IMR-90 (cell line): ENCODE measurements at regions not wholly inside any gene's neighbourhood (a gene's known extent, or its start where the extent isn't known, plus 50 kb on each side); places are given as distances from the start of the nearest gene placed in this dataset.

Source experiments
- ATAC-seq: fragments of 200-7000 bp; cut with Tn5 transposase; 2 replicates; pipeline ENCODE4 v1.9.1; 2020; ENCODE audit warnings: low read depth, mild to moderate bottlenecking, moderate library complexity
- BruUV-seq: library from RNA; stranded (reverse); fragments of 400-500 nt; replicated peaks from 2 replicates; lab custom pipeline; 2021; lab: Mats Ljungman, UMichigan
- CTCF ChIA-PET: fragments of 300-600 bp; formaldehyde crosslinking; extraction: SDS; loops from one replicate; lab custom pipeline; 2021; ENCODE audit warnings: antibody characterized with exemption; lab: Yijun Ruan, JAX
- POLR2A ChIA-PET: fragments of 300-600 bp; sonication (Branson Sonifier 250); formaldehyde crosslinking; loops from one replicate; lab custom pipeline; 2022; ENCODE audit warnings: antibody characterized with exemption; ENCODE audit not compliant: unreplicated experiment; lab: Charles Lee
- DNase-seq: peaks from one replicate; pipeline ENCODE4 v3.0.0; 2013
- H2AFZ ChIP-seq: replicated peaks from 2 replicates; pipeline ENCODE3; 2013; ENCODE audit warnings: low read length, mild to moderate bottlenecking; ENCODE audit not compliant: poor library complexity
- H2AK5ac ChIP-seq: 2 replicates; pipeline ENCODE4 v1.6.1; 2013; ENCODE audit warnings: low read depth, low read length, inconsistent platforms
- H2AK9ac ChIP-seq: replicated peaks from 2 replicates; pipeline ENCODE3; 2013; ENCODE audit warnings: mild to moderate bottlenecking, low read depth, low read length, moderate library complexity; ENCODE audit not compliant: poor library complexity
- H2BK120ac ChIP-seq: 2 replicates; pipeline ENCODE4 v1.6.1; 2013; ENCODE audit warnings: low read depth, low read length, inconsistent platforms
- H2BK15ac ChIP-seq: 3 replicates; pipeline ENCODE4 v1.6.1; 2013; ENCODE audit warnings: low read depth, low read length, inconsistent platforms
- H2BK20ac ChIP-seq: 2 replicates; pipeline ENCODE4 v1.6.1; 2013; ENCODE audit warnings: low read depth, mild to moderate bottlenecking, inconsistent platforms, low read length, moderate library complexity
- H2BK5ac ChIP-seq: 2 replicates; pipeline ENCODE4 v1.6.1; 2013; ENCODE audit warnings: mild to moderate bottlenecking, low read depth, low read length, inconsistent platforms; ENCODE audit not compliant: poor library complexity, severe bottlenecking
- H3K14ac ChIP-seq: replicated peaks from 2 replicates; pipeline ENCODE4 v1.6.1; 2013; ENCODE audit warnings: low read depth, low read length, inconsistent platforms
- H3K18ac ChIP-seq: 2 replicates; pipeline ENCODE4 v1.6.1; 2013; ENCODE audit warnings: low read depth, low read length, control low read depth
- H3K23ac ChIP-seq: 2 replicates; pipeline ENCODE4 v1.6.1; 2013; ENCODE audit warnings: low read depth, low read length, inconsistent platforms
- H3K27ac ChIP-seq: 2 replicates; pipeline ENCODE4 v1.5.1; 2013; ENCODE audit warnings: mild to moderate bottlenecking, control low read depth, low read length; ENCODE audit not compliant: insufficient read depth
- H3K27me3 ChIP-seq: 2 replicates; pipeline ENCODE4 v1.6.1; 2013; ENCODE audit warnings: low read length; ENCODE audit not compliant: control insufficient read depth, insufficient read depth
- H3K36me3 ChIP-seq: 2 replicates; pipeline ENCODE4 v1.6.1; 2013; ENCODE audit warnings: low read length, mixed read lengths; ENCODE audit not compliant: control insufficient read depth, insufficient read depth
- H3K4ac ChIP-seq: 2 replicates; pipeline ENCODE4 v1.6.1; 2013; ENCODE audit warnings: low read depth, low read length, inconsistent platforms
- H3K4me1 ChIP-seq: 2 replicates; pipeline ENCODE4 v1.6.1; 2013; ENCODE audit warnings: low read length, mixed read lengths; ENCODE audit not compliant: control insufficient read depth, insufficient read depth
- H3K4me2 ChIP-seq: 2 replicates; pipeline ENCODE4 v1.6.1; 2013; ENCODE audit warnings: low read depth, mild to moderate bottlenecking, control low read depth, low read length, moderate library complexity
- H3K4me3 ChIP-seq: 2 replicates; pipeline ENCODE4 v1.5.1; 2013; ENCODE audit warnings: low read depth, mild to moderate bottlenecking, control low read depth, low read length, moderate library complexity; ENCODE audit not compliant: insufficient read depth
- H3K56ac ChIP-seq: 2 replicates; pipeline ENCODE4 v1.6.1; 2013; ENCODE audit warnings: low read length, inconsistent platforms; ENCODE audit not compliant: insufficient read depth; ENCODE audit errors: extremely low read depth
- H3K79me1 ChIP-seq, 2 experiments: 2 replicates each; pipeline ENCODE4 v1.6.1; 2013; ENCODE audit warnings: low read length in 2 of 2, inconsistent platforms in 1 of 2, low read depth in 1 of 2
- H3K9ac ChIP-seq: 2 replicates; pipeline ENCODE4 v1.6.1; 2013; ENCODE audit warnings: low read depth, low read length, control low read depth
- H3K9me1 ChIP-seq: 2 replicates; pipeline ENCODE4 v1.6.1; 2013; ENCODE audit warnings: low read length, inconsistent platforms; ENCODE audit not compliant: insufficient read depth
- H3K9me3 ChIP-seq: 2 replicates; pipeline ENCODE4 v1.6.1; 2013; ENCODE audit warnings: low read length; ENCODE audit not compliant: control insufficient read depth, insufficient read depth
- H4K20me1 ChIP-seq: 2 replicates; pipeline ENCODE4 v1.6.1; 2013; ENCODE audit warnings: low read length, inconsistent platforms; ENCODE audit not compliant: insufficient read depth
- H4K5ac ChIP-seq: 2 replicates; pipeline ENCODE4 v1.6.1; 2013; ENCODE audit warnings: mild to moderate bottlenecking, low read depth, low read length, control low read depth
- H4K8ac ChIP-seq, 2 experiments: 2 replicates each; pipeline ENCODE4 v1.6.1; 2013; ENCODE audit warnings: low read depth in 2 of 2, low read length in 2 of 2, control low read depth in 1 of 2, inconsistent platforms in 1 of 2
- H4K91ac ChIP-seq: 2 replicates; pipeline ENCODE4 v1.6.1; 2013; ENCODE audit warnings: low read depth, low read length, inconsistent platforms; ENCODE audit not compliant: insufficient read depth
- BHLHE40 ChIP-seq: fragments of 150-350 bp; IDR thresholded peaks from 2 replicates; pipeline ENCODE4 v1.6.1; 2016; ENCODE audit warnings: mild to moderate bottlenecking, low read depth, low read length
- CTCF ChIP-seq: conservative IDR thresholded peaks from 2 replicates; pipeline ENCODE4 v1.5.1; 2012; ENCODE audit warnings: mild to moderate bottlenecking, low read depth, low read length, improper control_type of control experiment
- FOS ChIP-seq: fragments of 150-350 bp; IDR thresholded peaks from 2 replicates; pipeline ENCODE4 v1.6.1; 2016; ENCODE audit warnings: low read depth, low read length
- MAFK ChIP-seq: IDR thresholded peaks from 2 replicates; pipeline ENCODE4 v1.6.1; 2012; ENCODE audit warnings: low read depth, low read length, improper control_type of control experiment
- MAZ ChIP-seq: IDR thresholded peaks from 2 replicates; pipeline ENCODE4 v1.6.1; 2012; ENCODE audit warnings: low read depth, mild to moderate bottlenecking, low read length, improper control_type of control experiment, moderate library complexity, borderline replicate concordance
- POLR2A ChIP-seq: IDR thresholded peaks from 2 replicates; pipeline ENCODE4 v1.6.1; 2012; ENCODE audit warnings: mild to moderate bottlenecking, low read depth, low read length
- RAD21 ChIP-seq: IDR thresholded peaks from 2 replicates; pipeline ENCODE4 v1.6.1; 2012; ENCODE audit warnings: low read length, improper control_type of control experiment
- RFX5 ChIP-seq: IDR thresholded peaks from 2 replicates; pipeline ENCODE4 v1.8.0; 2012; ENCODE audit warnings: low read depth, mild to moderate bottlenecking, low read length, moderate library complexity
- USF2 ChIP-seq: fragments of 150-350 bp; IDR thresholded peaks from 2 replicates; pipeline ENCODE4 v1.6.1; 2017; ENCODE audit warnings: mild to moderate bottlenecking, antibody characterized with exemption, low read length, low read depth
- WGBS, 2 experiments: methylation state at CpG; one replicate each; pipeline versions ENCODE4 v1.1.5 to v1.1.7; 2013; ENCODE audit warnings: missing lambda C conversion rate in 2 of 2; ENCODE audit not compliant: insufficient read length in 1 of 2; ENCODE audit errors: extremely low coverage in 2 of 2; 5-methylcytosine and 5-hydroxymethylcytosine counted together
- dilution Hi-C: fragments of 300-500 bp; cut with HindIII; formaldehyde crosslinking; loops from one replicate; pipeline ENCODE4 v1.14.3; 2018; ENCODE audit warnings: low sequenced_read_pairs; ENCODE audit not compliant: unreplicated experiment
- in situ Hi-C: fragments of 300-500 bp; cut with MboI; formaldehyde crosslinking; loops from 3 replicates; pipeline ENCODE4 v1.14.3; 2019; ENCODE audit warnings: low sequenced_read_pairs, inconsistent platforms, mixed read lengths
- intact Hi-C: fragments of 100-400 bp; cut with micrococcal nuclease; formaldehyde crosslinking; loops from 2 replicates; pipeline ENCODE4 v1.10.0; 2022
- TF ChIP-seq, protein P1 (sequence below): fragments of 150-350 bp; IDR thresholded peaks from 2 replicates; pipeline ENCODE4 v1.6.1; 2016; ENCODE audit warnings: low read depth, mild to moderate bottlenecking, low read length, moderate library complexity, borderline replicate concordance

DNA sequence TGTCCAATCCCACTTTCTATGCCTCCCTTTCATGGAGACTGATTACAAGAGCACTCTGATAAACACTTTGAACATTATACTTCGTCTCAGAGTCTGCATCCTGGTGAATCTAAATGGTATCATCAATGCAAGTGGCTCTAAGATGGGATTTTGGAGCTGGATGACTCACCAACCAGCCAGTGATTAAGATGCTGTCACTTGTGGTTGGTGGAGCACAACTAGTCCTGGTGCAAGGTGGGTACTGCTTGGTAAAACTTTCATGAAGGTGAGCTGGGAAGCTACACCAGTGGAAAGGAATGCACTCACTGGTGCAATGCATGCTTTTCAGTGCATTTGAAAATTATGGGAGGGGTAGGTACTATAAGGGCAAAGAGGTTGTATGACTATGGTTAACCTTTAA is 137.7 kb upstream of the TRIB2 start:
- ATAC-seq (no peak), DNase-seq (no peak)
- Histone ChIP-seq H3K36me3 (no peaks in the 10 kb centered on the region), H3K56ac (no peak overlapping the region), H3K9ac (no peak overlapping the region), H3K79me1 (no peaks in the 10 kb centered on the region), H4K8ac (no peak overlapping the region), H3K9me1 (no peaks in the 10 kb centered on the region), H2BK120ac (no peak overlapping the region), H2BK5ac (no peak overlapping the region), H3K18ac (no peak overlapping the region), H2BK20ac (no peak overlapping the region), H3K23ac (no peak overlapping the region), H4K5ac (no peak overlapping the region), H3K9me3 (no peaks in the 10 kb centered on the region), H2AFZ (no peak overlapping the region), H4K20me1 (no peaks in the 10 kb centered on the region), H3K4me2 (no peak overlapping the region), H3K4ac (no peak overlapping the region), H3K27me3 (no peaks in the 10 kb centered on the region), H3K4me1 (no peaks in the 10 kb centered on the region), H2AK5ac (no peak overlapping the region), H3K4me3 (no peak overlapping the region), H3K14ac (no peak overlapping the region), H2BK15ac (no peak overlapping the region), H3K27ac (no peak overlapping the region), H2AK9ac (no peak overlapping the region), H4K91ac (no peak overlapping the region)
- no CpG with 5 or more reads among the region's 1 CpG for WGBS, 2 experiments
- TF ChIP-seq RFX5 (no peak), MAZ (no peak), MAFK (no peak), RAD21 (no peak), FOS (no peak), BHLHE40 (no peak), USF2 (no peak), POLR2A (no peak), CTCF (no peak)
- TF ChIP-seq, protein P1, sequence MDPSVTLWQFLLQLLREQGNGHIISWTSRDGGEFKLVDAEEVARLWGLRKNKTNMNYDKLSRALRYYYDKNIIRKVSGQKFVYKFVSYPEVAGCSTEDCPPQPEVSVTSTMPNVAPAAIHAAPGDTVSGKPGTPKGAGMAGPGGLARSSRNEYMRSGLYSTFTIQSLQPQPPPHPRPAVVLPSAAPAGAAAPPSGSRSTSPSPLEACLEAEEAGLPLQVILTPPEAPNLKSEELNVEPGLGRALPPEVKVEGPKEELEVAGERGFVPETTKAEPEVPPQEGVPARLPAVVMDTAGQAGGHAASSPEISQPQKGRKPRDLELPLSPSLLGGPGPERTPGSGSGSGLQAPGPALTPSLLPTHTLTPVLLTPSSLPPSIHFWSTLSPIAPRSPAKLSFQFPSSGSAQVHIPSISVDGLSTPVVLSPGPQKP, result no peak
- no TSS peak for BruUV-seq
- ChIA-PET POLR2A (no interaction called here), CTCF (no interaction called here)
- dilution Hi-C loops, result no loop called here
- intact Hi-C loops, result loop anchor here (10.0 kb wide), 1 partner anchor 1074 kb away; no protein-coding TSS in a partner anchor
- in situ Hi-C loops, result no loop called here
